Astrocyte of the cerebellum (primary cell): ENCODE measurements at regions not wholly inside any gene's neighbourhood (a gene's known extent, or its start where the extent isn't known, plus 50 kb on each side); places are given as distances from the start of the nearest gene placed in this dataset.

Experiments used
- DNase-seq: peaks from one replicate; pipeline ENCODE4 v3.0.0-alpha.2; 2011; ENCODE audit warnings: low read depth
- H3K4me3 ChIP-seq: 2 replicates; pipeline ENCODE4 v1.5.1; 2011; ENCODE audit warnings: mild to moderate bottlenecking, low read depth, low read length, moderate library complexity
- in situ Hi-C: cut with HindIII; loops from 2 replicates; pipeline ENCODE4 v1.10.0; 2017; ENCODE audit warnings: low sequenced_read_pairs
- TF ChIP-seq, protein P1 (sequence below): IDR thresholded peaks from 2 replicates; pipeline ENCODE4 v1.5.1; 2012; ENCODE audit warnings: low read length, low read depth, moderate library complexity, mild to moderate bottlenecking; ENCODE audit errors: missing control alignments

DNA sequence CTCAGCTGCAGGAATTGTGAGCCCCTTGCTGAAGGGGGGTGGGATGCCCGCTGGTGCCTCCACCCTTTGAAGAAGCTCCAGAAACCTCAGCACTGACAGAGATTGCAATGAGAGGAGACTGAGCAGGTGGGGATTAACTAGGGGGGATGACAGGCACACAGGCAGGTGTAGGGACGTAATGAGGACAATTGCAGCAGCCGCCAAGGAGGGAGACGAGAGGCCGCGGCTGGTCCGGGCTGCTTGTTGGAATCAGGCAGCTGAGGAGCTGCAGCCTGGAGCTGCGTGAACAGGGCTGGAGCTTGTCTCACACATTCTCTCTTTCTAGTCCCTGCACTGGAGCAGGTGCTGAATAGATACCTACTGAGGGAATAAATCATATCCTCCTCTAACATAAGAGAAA, 122.0 kb upstream of the TCERG1L start:
- in situ Hi-C loops = no loop called here
- DNase-seq = no peak
- TF ChIP-seq, protein P1, sequence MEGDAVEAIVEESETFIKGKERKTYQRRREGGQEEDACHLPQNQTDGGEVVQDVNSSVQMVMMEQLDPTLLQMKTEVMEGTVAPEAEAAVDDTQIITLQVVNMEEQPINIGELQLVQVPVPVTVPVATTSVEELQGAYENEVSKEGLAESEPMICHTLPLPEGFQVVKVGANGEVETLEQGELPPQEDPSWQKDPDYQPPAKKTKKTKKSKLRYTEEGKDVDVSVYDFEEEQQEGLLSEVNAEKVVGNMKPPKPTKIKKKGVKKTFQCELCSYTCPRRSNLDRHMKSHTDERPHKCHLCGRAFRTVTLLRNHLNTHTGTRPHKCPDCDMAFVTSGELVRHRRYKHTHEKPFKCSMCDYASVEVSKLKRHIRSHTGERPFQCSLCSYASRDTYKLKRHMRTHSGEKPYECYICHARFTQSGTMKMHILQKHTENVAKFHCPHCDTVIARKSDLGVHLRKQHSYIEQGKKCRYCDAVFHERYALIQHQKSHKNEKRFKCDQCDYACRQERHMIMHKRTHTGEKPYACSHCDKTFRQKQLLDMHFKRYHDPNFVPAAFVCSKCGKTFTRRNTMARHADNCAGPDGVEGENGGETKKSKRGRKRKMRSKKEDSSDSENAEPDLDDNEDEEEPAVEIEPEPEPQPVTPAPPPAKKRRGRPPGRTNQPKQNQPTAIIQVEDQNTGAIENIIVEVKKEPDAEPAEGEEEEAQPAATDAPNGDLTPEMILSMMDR = no peak
- H3K4me3 ChIP-seq = no peak overlapping the region

DNA sequence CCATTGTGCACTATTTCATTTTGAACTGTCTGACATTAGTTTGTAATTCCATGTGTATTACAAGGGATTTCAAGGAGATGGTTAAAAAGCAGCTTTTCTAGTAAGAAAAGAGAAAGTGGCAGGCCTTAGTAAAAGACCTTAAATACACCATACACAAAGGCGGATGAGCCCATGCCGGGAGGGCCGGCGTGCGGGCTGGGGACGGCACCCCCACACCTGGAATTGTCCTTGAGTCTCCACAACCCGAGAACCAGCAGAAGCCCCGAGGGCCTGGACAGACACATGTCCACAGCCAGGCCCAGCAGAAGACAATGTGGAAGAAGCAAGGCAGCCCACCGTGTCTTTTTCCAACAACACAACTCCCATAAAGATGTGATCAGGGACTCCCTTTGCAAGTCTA, 123.7 kb upstream of the TCERG1L start:
- in situ Hi-C loops = no loop called here
- no peak for DNase-seq
- no peak overlapping the region for H3K4me3 ChIP-seq
- TF ChIP-seq, protein P1 = no peak

DNA sequence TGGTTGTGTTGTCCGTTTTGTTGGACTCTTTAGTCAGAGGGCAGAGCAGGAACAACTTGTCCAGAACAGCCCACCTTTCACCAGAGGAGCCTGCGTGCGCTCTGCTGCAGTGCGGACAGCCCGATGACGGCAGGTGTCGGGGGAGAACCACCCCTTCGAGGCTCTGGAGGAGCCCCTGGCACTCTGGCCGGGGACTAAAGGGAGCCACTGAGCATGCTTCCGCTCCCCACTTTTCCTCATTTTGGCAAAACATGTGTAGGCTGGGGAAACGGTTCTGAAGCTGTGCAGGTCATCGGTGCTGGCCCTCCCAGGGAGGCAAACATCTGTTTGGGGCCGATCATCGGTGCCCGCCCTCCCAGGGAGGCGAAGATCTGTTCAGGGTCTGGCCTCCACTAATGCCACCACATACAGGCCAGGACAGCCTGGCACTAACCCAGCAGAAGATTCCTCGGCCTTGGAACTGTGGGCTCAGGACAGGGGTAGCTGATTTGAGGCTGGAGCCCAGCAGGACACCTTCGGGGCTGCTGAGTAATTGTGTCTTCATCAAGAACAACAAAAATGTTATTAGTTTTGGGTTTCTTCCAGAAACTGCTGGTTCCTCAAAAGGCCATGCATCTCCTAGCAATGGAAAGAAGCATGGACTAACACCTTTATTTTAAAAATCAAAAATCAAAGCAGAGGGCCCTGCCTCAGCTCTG, 124.4 kb upstream of the TCERG1L start:
- TF ChIP-seq, protein P1 = no peak
- no peak overlapping the region for H3K4me3 ChIP-seq
- in situ Hi-C loops = no loop called here
- DNase-seq = no peak

DNA sequence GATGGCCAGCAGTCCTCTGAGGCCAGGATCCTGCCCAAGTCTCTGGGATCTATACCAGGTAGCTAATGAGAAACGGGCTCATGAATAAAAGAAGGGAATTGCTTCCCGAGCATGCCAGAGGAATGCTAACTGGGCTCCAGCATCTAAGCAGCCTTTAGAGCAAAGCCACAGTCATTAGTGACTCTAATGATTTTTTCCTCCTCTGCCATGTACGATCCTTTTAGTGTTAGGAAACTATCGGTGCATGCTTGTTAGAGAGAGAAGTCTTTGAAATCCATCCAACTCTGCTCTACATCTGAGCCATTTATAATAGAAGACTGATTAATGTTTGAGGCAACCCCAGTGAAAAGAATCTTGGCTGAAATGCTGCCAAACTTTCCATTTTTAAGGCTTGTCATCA, 124.9 kb upstream of the TCERG1L start:
- in situ Hi-C loops = no loop called here
- DNase-seq = no peak
- H3K4me3 ChIP-seq = no peak overlapping the region
- TF ChIP-seq, protein P1 = no peak

DNA sequence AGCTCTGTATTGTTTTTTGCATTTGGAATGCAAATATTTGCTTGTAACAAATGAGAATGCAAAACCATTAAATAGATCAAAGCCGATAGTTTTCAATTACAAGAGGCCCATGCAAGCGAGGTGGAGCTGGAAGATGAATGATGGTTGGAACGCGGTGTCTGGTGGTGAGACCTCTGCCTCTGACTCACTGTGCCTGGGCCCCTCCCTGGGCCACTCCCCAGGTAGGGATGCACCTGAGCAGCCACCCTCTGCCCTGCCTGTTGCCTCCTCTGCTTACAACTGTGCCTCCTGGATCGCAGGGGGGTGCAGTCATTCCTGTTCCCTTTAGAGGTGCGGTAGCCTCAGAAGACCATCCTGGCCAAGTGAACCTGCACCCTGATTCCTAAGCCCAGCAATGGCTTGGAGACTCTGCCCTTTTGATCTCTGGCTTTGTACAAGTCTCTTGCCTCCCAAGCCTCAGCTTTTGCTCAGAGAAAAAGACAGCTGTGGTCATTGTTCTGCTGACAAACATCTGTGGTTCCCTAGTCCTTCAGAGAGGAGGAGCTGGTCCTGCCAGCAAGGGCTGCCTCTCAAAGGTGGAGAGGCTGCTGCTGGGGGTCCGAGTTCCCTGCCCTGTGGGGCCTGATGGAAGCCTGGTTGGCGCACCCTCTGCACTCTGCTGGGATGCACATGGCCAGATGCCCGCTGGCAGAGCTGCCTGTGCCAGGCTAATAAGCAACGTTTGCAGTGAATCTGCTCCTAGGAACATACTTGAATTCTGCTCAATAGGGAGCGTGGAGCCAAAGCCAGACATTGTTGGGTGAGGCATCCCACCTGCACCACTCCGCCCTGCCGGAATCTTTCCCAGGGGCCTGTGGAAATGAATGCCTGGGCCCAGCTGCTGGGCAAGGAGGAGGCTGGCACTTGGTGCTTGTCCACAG, 126.3 kb upstream of the TCERG1L start:
- TF ChIP-seq, protein P1 = no peak
- in situ Hi-C loops = no loop called here
- no peak for DNase-seq
- H3K4me3 ChIP-seq = no peak overlapping the region

DNA sequence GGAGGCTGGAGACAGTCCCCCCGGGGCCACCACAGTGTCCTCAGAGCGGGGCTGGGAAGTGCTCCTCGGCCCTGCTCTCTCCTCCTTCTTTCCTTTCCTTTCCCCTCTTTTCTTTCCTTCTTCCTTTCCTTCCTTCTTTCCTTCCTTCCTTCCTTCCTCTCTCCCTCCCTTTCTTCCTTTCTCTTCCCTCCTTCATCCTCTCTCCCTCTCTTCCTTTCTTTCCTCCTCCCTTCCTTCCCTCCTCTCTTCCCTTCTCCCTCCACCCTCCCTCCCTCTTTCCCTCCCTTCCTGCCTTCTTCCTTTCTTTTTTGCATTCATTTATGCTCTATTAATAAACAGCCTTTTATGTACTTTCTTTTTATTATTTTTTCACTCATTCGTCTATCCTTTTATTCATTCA, 127.1 kb upstream of the TCERG1L start:
- H3K4me3 ChIP-seq = no peak overlapping the region
- in situ Hi-C loops = no loop called here
- TF ChIP-seq, protein P1 = no peak
- DNase-seq = no peak
